Effector memory CD8-positive, alpha-beta T cell (primary cell): ENCODE measurements at regions not wholly inside any gene's neighbourhood (a gene's known extent, or its start where the extent isn't known, plus 50 kb on each side); places are given as distances from the start of the nearest gene placed in this dataset.

Source experiments
- ATAC-seq: fragments of 150-1000 bp; cut with Tn5 transposase; replicated peaks from 2 replicates; pipeline ENCODE4 v1.10.0; 2021; ENCODE audit warnings: mild to moderate bottlenecking, moderate library complexity
- DNase-seq, 3 experiments: peaks; one replicate each; pipeline ENCODE4 v3.0.0; 2021
- H3K27ac Mint-ChIP-seq, 2 donors: one replicate each; pipeline ENCODE4 v1.8.0; 2022; ENCODE audit warnings: mild to moderate bottlenecking in 2 of 2, mixed read lengths in 2 of 2, moderate library complexity in 2 of 2
- H3K27me3 Mint-ChIP-seq, 2 donors: one replicate each; pipeline ENCODE4 v1.8.0; 2022; ENCODE audit warnings: mixed read lengths in 2 of 2
- H3K36me3 Mint-ChIP-seq: one replicate; pipeline ENCODE4 v1.8.0; 2022; ENCODE audit warnings: mild to moderate bottlenecking, moderate library complexity, mixed read lengths; ENCODE audit not compliant: insufficient read depth
- H3K4me1 Mint-ChIP-seq, 2 donors: one replicate each; pipeline ENCODE4 v1.8.0; 2022; ENCODE audit warnings: low read depth in 2 of 2, mixed read lengths in 2 of 2
- H3K4me3 Mint-ChIP-seq, 2 donors: one replicate each; pipeline ENCODE4 v1.8.0; 2022; ENCODE audit warnings: mild to moderate bottlenecking in 2 of 2, mixed read lengths in 2 of 2, moderate library complexity in 2 of 2
- H3K9me3 Mint-ChIP-seq, 2 donors: one replicate each; pipeline ENCODE4 v1.8.0; 2022; ENCODE audit warnings: mixed read lengths in 2 of 2

- Mint-ChIP-seq H3K36me3 (no peaks in the 10 kb centered on the region), H3K9me3 (no peaks in the 10 kb centered on the region)
- no peak for ATAC-seq
Observed at GRCh38 chr2:238709325-238710025, 138.4 kb upstream of the TWIST2 start.

GRCh38 chr2:238710032-238710735 lies 137.7 kb upstream of the TWIST2 start:
- H3K27me3 Mint-ChIP-seq = peaks cover 13 to 35% of the 10 kb centered on the region in 2 donors
- no peak overlapping the region for H3K4me3 Mint-ChIP-seq
- no peaks in the 10 kb centered on the region for H3K9me3 Mint-ChIP-seq
- no peaks in the 10 kb centered on the region for H3K36me3 Mint-ChIP-seq
- ATAC-seq = no peak
- no peak overlapping the region for H3K27ac Mint-ChIP-seq
- no peak for DNase-seq
- no peaks in the 10 kb centered on the region for H3K4me1 Mint-ChIP-seq

More at GRCh38 chr2:238709325-238710025, 138.4 kb upstream of the TWIST2 start:
- no peak for DNase-seq
- Mint-ChIP-seq H3K27ac (no peak overlapping the region), H3K4me1 (no peaks in the 10 kb centered on the region), H3K27me3 (peaks cover 20 to 40% of the 10 kb centered on the region in 2 donors), H3K4me3 (no peak overlapping the region)

- no peak overlapping the region for H3K27ac Mint-ChIP-seq
- H3K4me1 Mint-ChIP-seq = no peaks in the 10 kb centered on the region
- H3K36me3 Mint-ChIP-seq = no peaks in the 10 kb centered on the region
- peaks cover 11 to 37% of the 10 kb centered on the region in 2 donors for H3K27me3 Mint-ChIP-seq
- H3K9me3 Mint-ChIP-seq = no peaks in the 10 kb centered on the region
- H3K4me3 Mint-ChIP-seq = no peak overlapping the region
- DNase-seq (no peak), ATAC-seq (no peak)
Observed at GRCh38 chr2:238710787-238711186, 137.1 kb upstream of the TWIST2 start.

GRCh38 chr2:238711346-238711745 lies 136.5 kb upstream of the TWIST2 start:
- Mint-ChIP-seq H3K4me1 (no peaks in the 10 kb centered on the region), H3K27me3 (peaks cover 17 to 43% of the 10 kb centered on the region in 2 donors), H3K36me3 (no peaks in the 10 kb centered on the region), H3K9me3 (no peaks in the 10 kb centered on the region), H3K27ac (no peak overlapping the region), H3K4me3 (no peak overlapping the region)
- DNase-seq (no peak), ATAC-seq (no peak)

GRCh38 chr2:238712011-238712410 lies 135.9 kb upstream of the TWIST2 start:
- H3K27ac Mint-ChIP-seq = no peak overlapping the region
- no peaks in the 10 kb centered on the region for H3K36me3 Mint-ChIP-seq
- H3K9me3 Mint-ChIP-seq = no peaks in the 10 kb centered on the region
- no peak overlapping the region for H3K4me3 Mint-ChIP-seq
- ATAC-seq (no peak), DNase-seq (no peak)
- H3K27me3 Mint-ChIP-seq = peaks cover 24 to 49% of the 10 kb centered on the region in 2 donors
- H3K4me1 Mint-ChIP-seq = no peaks in the 10 kb centered on the region

- DNase-seq (no peak), ATAC-seq (no peak)
- Mint-ChIP-seq H3K9me3 (no peaks in the 10 kb centered on the region), H3K4me3 (no peak overlapping the region), H3K36me3 (no peaks in the 10 kb centered on the region), H3K27me3 (peaks cover 18 to 41% of the 10 kb centered on the region in 2 donors), H3K4me1 (no peaks in the 10 kb centered on the region), H3K27ac (no peak overlapping the region)
Observed at GRCh38 chr2:238713198-238713826, 134.6 kb upstream of the TWIST2 start.

GRCh38 chr2:238714038-238714528 lies 133.8 kb upstream of the TWIST2 start:
- Mint-ChIP-seq H3K36me3 (no peaks in the 10 kb centered on the region), H3K9me3 (no peaks in the 10 kb centered on the region), H3K27me3 (peaks cover 18 to 34% of the 10 kb centered on the region in 2 donors), H3K4me3 (no peak overlapping the region), H3K27ac (no peak overlapping the region), H3K4me1 (no peaks in the 10 kb centered on the region)
- ATAC-seq (no peak), DNase-seq (no peak)

- Mint-ChIP-seq H3K4me3 (no peak overlapping the region), H3K27ac (no peak overlapping the region), H3K36me3 (no peaks in the 10 kb centered on the region), H3K9me3 (no peaks in the 10 kb centered on the region), H3K27me3 (peaks cover 26% of the 10 kb centered on the region in 2 donors), H3K4me1 (no peaks in the 10 kb centered on the region)
- DNase-seq (no peak), ATAC-seq (no peak)
Observed at GRCh38 chr2:238716171-238716570, 131.7 kb upstream of the TWIST2 start.

- H3K27ac Mint-ChIP-seq = no peak overlapping the region
- H3K4me3 Mint-ChIP-seq = no peak overlapping the region
- ATAC-seq (no peak), DNase-seq (no peak)
- H3K9me3 Mint-ChIP-seq = no peaks in the 10 kb centered on the region
- peaks cover 23 to 26% of the 10 kb centered on the region in 2 donors for H3K27me3 Mint-ChIP-seq
- H3K36me3 Mint-ChIP-seq = no peaks in the 10 kb centered on the region
- H3K4me1 Mint-ChIP-seq = no peaks in the 10 kb centered on the region
Observed at GRCh38 chr2:238716585-238716984, 131.3 kb upstream of the TWIST2 start.

- no peaks in the 10 kb centered on the region for H3K36me3 Mint-ChIP-seq
- H3K27me3 Mint-ChIP-seq = peaks cover 18 to 26% of the 10 kb centered on the region in 2 donors
- no peak overlapping the region for H3K4me3 Mint-ChIP-seq
- DNase-seq (no peak), ATAC-seq (no peak)
- H3K4me1 Mint-ChIP-seq = no peaks in the 10 kb centered on the region
- H3K27ac Mint-ChIP-seq = no peak overlapping the region
- no peaks in the 10 kb centered on the region for H3K9me3 Mint-ChIP-seq
Observed at GRCh38 chr2:238717084-238717483, 130.8 kb upstream of the TWIST2 start.

- Mint-ChIP-seq H3K4me3 (no peak overlapping the region), H3K9me3 (peaks cover 0 to 2% of the 10 kb centered on the region in 2 donors), H3K27me3 (peaks cover 24 to 35% of the 10 kb centered on the region in 2 donors), H3K36me3 (peaks cover 3% of the 10 kb centered on the region), H3K4me1 (no peaks in the 10 kb centered on the region), H3K27ac (no peak overlapping the region)
- DNase-seq = no peak
- no peak for ATAC-seq
Observed at GRCh38 chr2:238719641-238720040, 128.2 kb upstream of the TWIST2 start.

GRCh38 chr2:238720232-238720672 lies 127.6 kb upstream of the TWIST2 start:
- ATAC-seq (no peak), DNase-seq (peak in 2 of 3 experiments; percentile 18 to 25)
- no peak overlapping the region for H3K4me3 Mint-ChIP-seq
- no peak overlapping the region for H3K27ac Mint-ChIP-seq
- H3K9me3 Mint-ChIP-seq = peaks cover 0 to 2% of the 10 kb centered on the region in 2 donors
- H3K4me1 Mint-ChIP-seq = no peaks in the 10 kb centered on the region
- H3K27me3 Mint-ChIP-seq = peaks cover 30 to 41% of the 10 kb centered on the region in 2 donors
- H3K36me3 Mint-ChIP-seq = peaks cover 3% of the 10 kb centered on the region

- H3K36me3 Mint-ChIP-seq = peaks cover 3% of the 10 kb centered on the region
- ATAC-seq = no peak
- DNase-seq = no peak
- peaks cover 0 to 2% of the 10 kb centered on the region in 2 donors for H3K9me3 Mint-ChIP-seq
- H3K27me3 Mint-ChIP-seq = peaks cover 23 to 46% of the 10 kb centered on the region in 2 donors
- no peaks in the 10 kb centered on the region for H3K4me1 Mint-ChIP-seq
- no peak overlapping the region for H3K27ac Mint-ChIP-seq
- no peak overlapping the region for H3K4me3 Mint-ChIP-seq
Observed at GRCh38 chr2:238722181-238722580, 125.7 kb upstream of the TWIST2 start.
